GM19239 (cell line): ENCODE measurements at regions not wholly inside any gene's neighbourhood (a gene's known extent, or its start where the extent isn't known, plus 50 kb on each side); places are given as distances from the start of the nearest gene placed in this dataset.

Source experiments
- DNase-seq: peaks from one replicate; pipeline ENCODE4 v3.0.0; 2011; ENCODE audit warnings: low spot score; ENCODE audit not compliant: insufficient read length
- FAIRE-seq: peaks from 2 replicates; lab custom pipeline; 2011; peaks lifted over from hg19 to GRCh38; lab: Jason Lieb, UNC

DNA sequence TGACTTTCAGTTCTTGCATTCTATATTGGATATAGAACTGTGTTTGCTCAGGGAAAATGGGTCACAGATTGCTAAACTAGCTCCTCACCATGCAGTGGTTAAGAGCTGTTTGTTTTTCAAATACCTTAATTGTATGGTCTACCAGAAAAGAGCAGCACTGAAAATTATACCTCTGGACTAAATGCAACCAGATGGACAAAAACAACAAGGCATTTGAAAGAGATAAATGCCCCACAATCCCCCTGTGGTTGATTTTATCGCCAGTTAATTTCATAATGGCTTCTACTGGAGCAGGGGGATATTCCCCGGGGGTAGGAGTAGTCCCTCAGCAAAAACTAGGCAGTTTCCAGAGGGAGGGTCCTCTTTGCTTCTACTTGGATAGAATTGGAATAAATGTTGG lies 267.9 kb upstream of the TNP1 start:
- DNase-seq (no peak), FAIRE-seq (no peak)

DNA sequence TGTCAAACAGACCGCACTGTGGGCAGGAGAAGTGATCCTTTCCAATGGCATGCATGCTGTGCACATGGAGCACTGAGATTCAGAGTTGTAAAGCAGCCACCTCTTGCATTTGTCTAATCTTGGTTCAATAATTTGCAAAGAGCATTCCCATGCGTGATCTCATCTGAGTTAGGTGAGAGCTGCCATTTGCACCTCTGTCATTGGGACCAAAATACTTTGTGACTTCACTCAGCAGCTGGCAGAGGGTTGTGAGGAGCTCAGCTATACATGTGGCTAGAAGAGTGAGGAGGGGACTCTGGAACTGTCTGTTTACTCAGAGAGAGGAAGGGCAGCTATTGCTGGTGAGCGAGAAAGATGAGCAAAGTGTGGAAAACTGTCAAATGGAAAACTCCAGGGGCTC lies 265.1 kb upstream of the TNP1 start:
- no peak for FAIRE-seq
- no peak for DNase-seq

DNA sequence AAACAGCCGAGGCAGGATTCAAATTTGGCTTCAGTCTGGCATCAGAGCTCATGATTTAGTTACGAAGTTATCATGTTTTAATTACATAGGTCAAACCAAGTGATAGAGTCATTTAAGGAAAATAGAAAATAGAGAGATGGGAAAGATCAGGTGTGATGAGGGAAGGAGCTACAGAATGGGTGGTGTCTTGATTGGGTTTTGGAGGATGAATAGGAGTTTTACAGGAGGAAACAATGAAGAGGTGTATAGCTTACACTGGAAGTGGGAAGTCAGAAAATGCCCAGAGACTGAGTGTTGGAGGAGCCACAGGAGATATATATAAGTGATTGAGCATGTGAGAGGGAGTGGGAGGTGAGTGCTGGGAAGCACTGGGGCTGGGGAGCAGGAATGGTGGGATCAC lies 264.2 kb upstream of the TNP1 start:
- DNase-seq (no peak), FAIRE-seq (no peak)

DNA sequence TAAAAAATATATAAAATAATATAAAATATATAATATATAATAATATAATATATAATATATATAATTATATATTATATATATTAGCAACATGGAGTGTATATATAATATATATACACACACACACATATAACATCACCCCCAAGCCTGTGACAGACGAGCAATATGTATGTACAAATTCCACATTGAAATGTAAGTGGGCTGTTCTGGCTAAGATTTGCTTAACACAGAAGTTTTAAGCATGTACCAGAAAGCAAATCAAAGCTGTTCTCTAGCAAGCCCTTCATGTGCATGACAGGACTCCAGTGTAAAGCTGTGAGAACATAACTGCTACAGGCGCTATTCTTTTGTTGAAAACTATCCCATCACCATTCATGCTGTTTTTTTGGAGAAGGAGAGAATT lies 261.7 kb upstream of the TNP1 start:
- FAIRE-seq = no peak
- no peak for DNase-seq

DNA sequence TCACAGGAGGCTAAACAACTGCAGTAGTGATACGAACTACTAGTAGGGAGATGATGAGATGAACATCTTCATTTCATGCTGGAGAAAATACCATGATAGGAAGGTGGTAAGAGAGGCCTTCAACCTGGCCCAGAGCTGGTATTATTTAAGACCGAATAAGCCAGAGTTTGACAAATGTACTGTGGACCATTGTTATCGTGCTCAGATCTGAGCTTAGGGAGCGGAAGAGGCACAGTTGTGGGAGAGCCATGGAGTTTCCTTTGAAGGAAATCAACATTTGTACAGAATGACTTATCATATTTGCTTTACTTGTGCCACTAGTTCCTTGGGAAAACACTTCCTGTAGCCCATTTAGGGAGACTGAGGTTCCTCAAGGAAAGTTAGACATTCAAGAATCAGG lies 260.6 kb upstream of the TNP1 start:
- peak; percentile 65 for FAIRE-seq

DNA sequence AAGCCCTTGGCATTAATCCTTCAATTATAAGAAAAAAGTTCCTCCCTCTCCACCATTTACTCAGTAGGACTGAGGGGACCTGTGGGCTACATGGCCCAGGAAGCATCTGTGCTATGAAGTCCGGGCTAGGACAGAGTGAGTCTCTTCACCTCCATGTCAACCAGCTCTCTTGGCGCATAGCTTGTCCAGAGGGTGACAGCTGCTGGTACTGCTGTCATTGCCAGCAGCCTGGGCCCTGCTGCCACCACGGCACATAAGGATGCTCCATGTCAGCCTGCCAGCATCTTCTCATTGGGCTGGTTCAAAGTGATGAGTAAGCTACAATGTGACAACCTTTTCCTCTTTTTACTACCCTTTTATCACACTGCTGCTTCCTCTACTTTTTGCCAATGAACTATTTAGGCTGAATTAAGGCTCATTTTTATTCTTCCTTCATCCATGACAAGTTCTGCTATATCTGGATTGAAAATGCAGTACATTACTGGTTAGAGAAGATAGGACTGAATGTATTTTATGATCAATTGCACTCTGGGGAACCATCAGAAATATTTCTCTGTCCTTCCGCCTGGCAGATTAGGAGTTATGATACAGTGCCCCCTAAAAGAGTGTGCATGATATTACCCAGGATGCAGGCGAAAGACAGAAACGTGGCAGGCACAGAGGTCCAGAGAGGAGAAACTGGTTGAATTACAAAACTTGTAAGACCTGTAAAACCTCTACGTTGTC lies 258.9 kb upstream of the TNP1 start:
- FAIRE-seq (no peak), DNase-seq (no peak)

More for the DNA sequence above, 260.6 kb upstream of the TNP1 start:
- DNase-seq = no peak

DNA sequence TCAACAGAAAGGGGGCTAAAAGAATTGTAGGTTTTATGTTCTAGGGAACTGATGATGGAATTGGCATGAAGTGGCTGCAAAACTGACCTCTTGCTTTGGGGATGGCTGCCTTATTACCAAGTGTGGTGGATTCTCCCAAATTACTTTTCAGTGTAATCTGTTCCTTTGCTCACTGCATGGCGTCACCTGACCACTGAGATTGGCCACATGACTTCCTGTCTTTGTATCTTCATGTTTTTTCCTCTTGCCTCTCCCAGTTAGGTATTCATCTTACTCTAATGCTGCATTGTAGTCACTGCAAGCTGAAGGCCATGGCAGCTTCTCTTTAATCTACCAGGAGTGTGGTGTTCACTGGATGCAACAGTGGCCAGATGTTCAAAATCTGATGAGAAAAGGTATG lies 257.7 kb upstream of the TNP1 start:
- FAIRE-seq = no peak
- DNase-seq = no peak

DNA sequence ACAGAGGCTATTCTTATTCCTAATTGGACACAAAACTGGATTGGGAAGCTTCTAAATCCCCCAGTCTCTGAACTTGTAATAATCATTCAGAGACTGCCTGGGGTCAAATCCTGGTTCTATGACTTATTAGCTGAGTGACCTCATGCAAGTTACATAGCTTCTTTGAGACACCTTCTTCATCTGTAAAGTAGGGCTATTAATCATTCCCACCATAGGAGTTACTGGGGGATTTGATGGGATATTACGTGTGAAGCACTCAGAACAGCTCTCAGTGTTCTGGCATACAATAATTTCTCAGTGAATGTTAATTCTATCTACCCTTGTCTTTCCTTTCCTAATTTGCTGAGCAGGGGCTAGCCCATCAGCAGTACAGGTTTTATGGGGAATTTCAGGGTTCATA lies 256.7 kb upstream of the TNP1 start:
- DNase-seq (no peak), FAIRE-seq (no peak)

DNA sequence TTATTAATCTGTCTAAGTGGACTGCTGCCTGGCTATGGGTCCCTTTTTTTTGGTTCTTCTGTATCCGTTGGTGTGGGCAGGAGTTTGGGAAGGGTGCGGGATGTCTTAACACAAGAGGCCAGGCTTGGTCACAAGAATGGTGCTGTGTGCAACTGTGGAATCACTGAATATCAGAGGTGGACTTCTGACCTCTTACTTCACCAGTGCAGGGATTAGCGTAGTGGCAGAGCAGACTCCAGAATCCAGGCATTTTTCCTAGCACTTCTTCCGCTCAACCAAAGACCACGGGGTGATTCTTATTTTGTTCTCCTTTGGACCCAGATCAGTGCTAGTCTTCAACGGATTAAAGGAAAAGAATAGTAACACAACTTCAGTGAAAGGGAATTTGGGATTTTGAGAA lies 254.3 kb upstream of the TNP1 start:
- FAIRE-seq (no peak), DNase-seq (no peak)

DNA sequence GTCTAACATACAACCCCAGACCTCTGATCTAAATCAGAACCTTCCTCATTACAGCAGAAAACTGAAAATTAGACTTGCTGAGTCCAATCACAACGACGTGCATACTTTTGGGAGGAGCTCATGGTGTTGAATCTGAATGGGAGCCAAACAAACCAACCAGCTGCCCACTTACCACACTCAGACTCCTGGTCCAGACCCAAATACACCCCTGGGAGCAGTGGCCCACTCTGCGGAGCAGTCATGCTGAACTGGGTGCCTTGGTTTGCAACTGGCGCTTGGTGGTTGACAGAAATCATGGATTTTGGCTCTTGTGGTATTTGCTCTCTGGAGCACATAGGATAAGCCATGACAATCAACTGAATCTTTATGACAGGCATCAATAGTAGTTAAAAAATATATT lies 253.6 kb upstream of the TNP1 start:
- no peak for DNase-seq
- no peak for FAIRE-seq

DNA sequence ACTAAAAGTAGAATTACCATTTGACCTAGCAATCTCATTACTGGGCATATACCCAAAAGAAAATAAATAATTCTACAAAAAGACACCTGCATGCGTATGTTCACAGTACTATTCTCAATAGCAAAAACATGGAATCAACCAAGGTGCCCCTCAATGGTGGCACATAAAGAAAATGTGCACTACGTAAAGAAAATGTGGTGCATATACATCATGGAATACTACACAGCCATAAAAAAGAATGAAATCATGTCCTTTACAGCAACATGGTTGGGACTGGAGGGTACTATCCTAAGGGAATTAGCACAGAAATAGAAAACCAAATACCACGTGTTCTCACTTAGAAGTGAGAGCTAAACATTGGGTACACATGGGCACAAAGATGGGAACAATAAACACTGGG lies 250.7 kb upstream of the TNP1 start:
- no peak for DNase-seq
- FAIRE-seq = no peak

DNA sequence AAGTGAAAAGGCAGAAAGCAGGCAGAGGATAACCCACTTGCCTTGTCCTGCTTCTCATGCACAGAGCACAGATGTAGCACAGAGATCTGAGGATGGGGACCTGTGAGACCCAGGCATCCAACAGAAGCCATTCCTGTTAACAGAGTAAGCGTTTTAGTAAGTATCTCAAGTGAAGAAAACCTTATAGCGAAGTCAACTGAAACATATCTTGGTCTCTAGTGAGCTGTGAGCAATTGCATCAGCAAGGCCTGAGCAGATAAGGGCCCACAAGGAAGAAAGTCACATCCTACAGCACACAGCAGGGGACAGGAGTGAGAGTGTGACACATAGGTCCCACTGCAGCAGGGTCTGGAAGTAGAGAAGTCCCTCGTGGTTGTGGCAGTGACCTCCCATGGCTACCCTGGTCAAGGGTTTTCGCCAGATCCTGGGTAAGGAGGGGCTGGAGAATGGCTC lies 248.7 kb upstream of the TNP1 start:
- FAIRE-seq = no peak

DNA sequence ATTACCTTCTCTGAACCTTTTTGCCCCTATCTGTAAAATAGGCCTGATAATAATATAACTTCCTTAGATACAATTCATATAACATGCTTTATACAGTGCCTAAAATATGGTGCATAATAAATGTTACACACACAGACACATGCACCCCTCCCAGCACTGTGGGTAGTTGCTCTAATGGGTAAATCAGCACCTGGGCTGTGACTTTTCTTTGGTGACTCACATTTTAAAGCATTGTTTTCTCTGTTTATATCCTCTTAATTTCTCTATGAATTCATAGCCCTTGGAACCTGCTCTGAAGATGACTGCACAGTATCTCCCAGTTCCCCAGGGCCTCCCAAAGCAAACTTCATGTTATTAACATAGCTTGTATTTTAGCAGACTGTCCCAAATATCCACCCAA lies 248.2 kb upstream of the TNP1 start:
- no peak for DNase-seq

More for the DNA sequence above, 248.7 kb upstream of the TNP1 start:
- no peak for DNase-seq

DNA sequence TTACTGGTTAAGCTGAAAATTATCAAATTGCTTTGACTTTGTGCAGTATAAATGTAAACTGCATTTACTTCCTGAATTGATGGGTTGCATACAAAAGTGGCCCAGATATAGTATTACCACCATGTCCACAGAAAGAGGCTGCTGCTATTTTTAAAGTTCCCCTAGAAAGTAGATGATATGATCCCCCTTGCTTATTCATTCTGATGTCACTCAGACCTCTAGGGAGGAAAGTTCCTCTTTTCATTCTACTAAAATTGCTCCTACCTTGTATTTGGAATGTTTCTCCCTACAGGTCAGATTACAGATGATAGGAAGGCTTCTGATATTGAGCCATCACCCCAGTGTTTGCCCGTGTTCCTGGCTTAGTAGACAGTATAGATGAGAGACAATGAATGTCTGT lies 247.6 kb upstream of the TNP1 start:
- FAIRE-seq = no peak
- no peak for DNase-seq

More for the DNA sequence above, 248.2 kb upstream of the TNP1 start:
- no peak for FAIRE-seq

DNA sequence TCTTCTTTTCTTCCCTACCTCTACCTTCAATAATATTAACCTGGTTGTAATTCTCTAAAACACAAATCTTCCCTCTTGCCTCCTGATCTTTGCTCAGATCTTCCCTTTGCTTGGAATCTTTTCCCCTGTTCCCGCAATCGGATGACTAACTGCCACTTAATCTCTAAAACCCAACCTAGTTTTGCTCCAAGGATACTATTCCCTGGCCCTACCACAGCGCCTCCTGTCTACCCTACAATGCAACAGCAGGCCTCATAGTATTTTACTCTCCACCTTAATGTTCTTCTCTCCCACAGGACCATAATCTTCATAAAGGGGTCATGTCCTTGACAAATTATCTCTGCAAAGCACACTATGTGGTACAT lies 246.8 kb upstream of the TNP1 start:
- DNase-seq (no peak), FAIRE-seq (no peak)

DNA sequence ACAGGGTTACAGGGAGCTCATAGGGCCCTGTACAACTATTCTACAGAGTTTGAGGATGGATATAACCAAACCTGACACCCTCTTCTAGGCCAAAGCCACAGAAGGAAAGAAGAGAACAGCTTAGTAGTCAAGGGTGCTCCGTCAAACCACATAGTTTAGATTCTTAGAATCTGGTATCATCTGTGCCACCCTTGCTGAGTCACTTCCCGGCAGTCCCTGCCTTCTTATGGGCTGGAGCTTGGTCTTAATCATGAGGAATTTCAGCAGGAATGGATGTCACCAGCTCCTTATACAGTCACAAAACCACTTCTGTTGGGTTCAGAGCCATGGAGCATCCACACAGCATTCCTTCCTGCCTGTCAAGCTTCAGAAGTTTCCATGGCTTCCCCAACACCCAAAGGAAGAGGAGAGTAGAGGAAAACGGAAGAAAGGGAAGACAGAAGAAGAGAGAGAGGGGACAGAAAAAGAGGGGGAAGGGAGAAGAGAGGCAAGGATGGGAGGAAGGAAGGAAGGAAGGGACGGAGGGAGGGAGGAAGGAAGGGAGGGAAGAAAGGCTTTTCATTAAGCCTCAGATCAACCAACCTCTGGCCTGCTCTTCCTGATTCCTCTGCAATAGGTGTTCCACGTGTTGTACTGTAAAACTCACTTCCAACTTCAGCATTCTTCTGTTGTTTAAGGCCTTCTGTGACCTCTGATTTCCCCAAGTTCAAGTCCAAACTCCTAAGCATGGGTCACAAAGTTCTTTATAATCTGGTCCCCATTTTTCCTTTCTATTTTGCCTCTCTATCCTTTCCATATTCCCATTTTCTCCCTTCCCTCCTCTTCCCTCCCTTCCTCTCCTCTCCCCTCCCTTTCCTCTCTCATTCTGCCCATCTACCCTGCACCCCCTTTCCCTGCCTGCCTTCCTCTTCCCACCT lies 246.1 kb upstream of the TNP1 start:
- no peak for DNase-seq
- no peak for FAIRE-seq

DNA sequence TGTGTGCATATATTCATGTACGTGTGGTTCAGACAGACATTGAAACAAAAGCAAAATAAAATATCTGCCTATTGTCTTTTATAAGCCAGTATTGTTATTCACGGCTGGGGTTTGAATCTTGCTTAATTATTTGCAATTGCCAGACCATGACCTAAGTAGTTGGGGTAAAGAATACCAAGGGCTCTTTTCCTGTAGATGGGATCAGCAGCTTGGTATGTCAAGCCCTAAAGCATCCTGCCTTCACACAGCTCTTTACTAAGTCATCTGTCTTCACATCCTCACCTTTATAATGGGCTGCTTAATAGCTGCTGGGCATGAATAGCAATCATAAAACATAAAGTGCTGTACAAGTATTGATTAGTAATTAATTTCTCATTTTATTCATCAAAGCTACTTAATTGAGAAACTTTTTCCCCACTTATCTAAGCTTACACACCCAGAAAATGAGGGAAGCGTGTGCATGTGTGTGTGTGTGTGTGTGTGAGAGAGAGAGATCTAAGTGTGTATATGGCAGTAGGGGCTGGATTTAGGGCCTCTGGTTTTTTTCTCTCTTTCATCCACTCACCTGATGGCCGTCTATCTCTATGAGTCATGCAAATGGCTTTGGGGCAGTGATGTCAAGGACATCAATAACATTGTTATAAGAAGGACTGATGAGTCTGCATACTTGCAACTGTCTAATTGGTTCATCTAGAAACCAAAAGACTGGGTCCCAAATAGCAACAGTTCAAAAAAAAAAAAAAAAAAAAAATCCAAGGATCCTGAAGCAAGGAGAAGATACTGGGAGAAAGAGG lies 244.1 kb upstream of the TNP1 start:
- no peak for DNase-seq
- FAIRE-seq = no peak

DNA sequence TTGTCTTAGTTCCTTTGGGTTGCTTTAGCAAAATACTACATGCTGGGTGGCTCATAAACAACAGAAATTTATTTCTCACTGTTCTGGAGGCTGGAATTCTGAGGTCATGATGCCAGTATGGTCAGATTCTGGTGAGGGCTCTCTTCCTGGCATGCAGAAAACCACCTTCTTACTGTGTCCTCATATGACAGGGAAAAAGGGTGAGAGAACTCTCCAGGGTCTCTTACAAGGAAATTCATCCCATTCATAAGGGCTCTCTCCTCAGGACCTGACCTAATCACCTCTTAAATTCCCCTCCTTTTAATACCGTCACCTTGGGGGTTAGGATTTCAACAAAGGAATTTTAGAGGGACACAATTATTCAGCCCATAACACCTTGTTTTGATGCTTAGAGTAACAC lies 243.1 kb upstream of the TNP1 start:
- DNase-seq = no peak
- FAIRE-seq = no peak

DNA sequence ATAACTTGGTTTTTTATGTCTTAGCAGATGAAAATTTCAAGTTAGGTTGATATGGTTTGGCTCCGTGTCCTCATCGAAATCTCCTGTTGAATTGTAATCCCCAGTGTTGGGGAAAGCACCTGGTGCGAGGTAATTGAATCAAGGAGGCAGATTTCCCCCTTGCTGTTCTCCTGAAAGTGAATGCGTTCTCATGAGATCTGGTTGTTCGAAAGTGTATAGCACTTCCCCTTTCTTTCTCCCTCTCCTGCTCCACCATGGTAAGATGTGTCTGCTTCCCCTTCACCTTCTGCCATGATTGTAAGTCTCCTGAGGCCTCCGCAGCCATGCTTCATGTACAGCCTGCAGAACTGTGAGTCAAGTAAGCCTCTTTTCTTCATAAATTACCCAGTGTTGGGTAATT lies 242.1 kb upstream of the TNP1 start:
- FAIRE-seq (peak; percentile 49), DNase-seq (no peak)

DNA sequence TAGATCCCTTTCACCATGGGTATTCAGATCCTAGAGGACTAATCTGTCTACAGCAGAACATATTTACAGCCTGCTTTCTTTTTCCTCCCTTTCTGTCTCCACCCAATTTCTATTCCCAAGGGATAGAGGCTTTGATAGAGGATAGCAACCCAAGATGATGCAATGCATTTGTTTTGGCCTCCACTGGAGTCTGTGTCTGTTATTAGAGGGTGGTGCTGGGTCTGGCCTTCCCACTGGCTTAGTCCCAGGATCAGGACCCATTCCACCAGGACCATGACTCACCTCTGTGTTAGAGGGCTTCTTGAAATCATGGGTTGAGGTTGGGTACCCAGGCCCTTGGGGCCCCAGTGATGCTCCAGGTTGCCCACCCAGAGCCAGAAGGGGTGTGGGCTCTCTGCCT lies 239.7 kb upstream of the TNP1 start:
- DNase-seq (no peak), FAIRE-seq (no peak)

DNA sequence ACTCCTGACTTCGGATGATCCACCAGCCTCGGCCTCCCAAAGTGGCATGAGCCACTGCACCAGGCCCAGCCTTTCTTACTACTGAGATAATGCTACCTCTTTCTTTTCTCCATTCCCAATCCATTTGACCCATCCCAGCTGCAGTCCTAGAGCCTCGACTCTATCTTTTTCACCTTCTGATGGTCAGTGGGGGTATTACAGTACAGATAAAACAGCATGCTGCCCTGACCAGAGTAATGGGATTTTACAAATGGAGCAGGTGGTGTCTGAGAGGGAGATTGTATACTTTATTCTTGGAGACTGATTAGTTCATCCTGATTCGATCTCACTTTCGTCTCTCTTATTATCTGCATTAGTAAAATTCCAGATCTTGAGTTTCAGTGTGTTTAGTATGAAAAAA lies 238.6 kb upstream of the TNP1 start:
- DNase-seq (no peak), FAIRE-seq (no peak)
